CD14-positive monocyte (primary cell): ENCODE measurements at regions not wholly inside any gene's neighbourhood (a gene's known extent, or its start where the extent isn't known, plus 50 kb on each side); places are given as distances from the start of the nearest gene placed in this dataset.

Source experiments
- DNase-seq, 3 donors: peaks; one replicate each; pipeline ENCODE4 v3.0.0-alpha.2; 2011 to 2022
- H2AFZ ChIP-seq: 2 replicates; pipeline ENCODE4 v1.6.0; 2012; ENCODE audit warnings: mild to moderate bottlenecking, low read depth, low read length, inconsistent platforms; ENCODE audit not compliant: insufficient read depth, poor library complexity, severe bottlenecking
- H3K27ac ChIP-seq, 2 donors: 1 replicate in 1 of 2; 2 replicates in 1 of 2; pipeline ENCODE4 v1.5.1; 2012 to 2013; ENCODE audit warnings: low read length in 2 of 2, control low read depth in 1 of 2, inconsistent platforms in 1 of 2, low read depth in 1 of 2, mild to moderate bottlenecking in 1 of 2
- H3K27me3 ChIP-seq, 2 donors: one replicate each; pipeline versions ENCODE4 v1.6.0 to v1.6.1; 2011 to 2013; ENCODE audit warnings: low read length in 2 of 2; ENCODE audit not compliant: control insufficient read depth in 2 of 2, insufficient read depth in 2 of 2
- H3K36me3 ChIP-seq, 2 donors: replicated peaks in 1 of 2; 1 replicate in 1 of 2; 2 replicates in 1 of 2; pipeline versions ENCODE4 v1.5.1 to v1.6.1; 2012 to 2013; ENCODE audit warnings: low read length in 2 of 2, control low read depth in 1 of 2, inconsistent platforms in 1 of 2, mild to moderate bottlenecking in 1 of 2; ENCODE audit not compliant: insufficient read depth in 2 of 2, control insufficient read depth in 1 of 2
- H3K4me1 ChIP-seq, 2 donors: 1 replicate in 1 of 2; 2 replicates in 1 of 2; pipeline versions ENCODE4 v1.5.1 to v1.6.1; 2012 to 2013; ENCODE audit warnings: low read length in 2 of 2, control low read depth in 1 of 2, inconsistent platforms in 1 of 2, mild to moderate bottlenecking in 1 of 2, moderate library complexity in 1 of 2; ENCODE audit not compliant: insufficient read depth in 2 of 2, control insufficient read depth in 1 of 2
- H3K4me2 ChIP-seq: replicated peaks from 2 replicates; pipeline ENCODE3; 2012; ENCODE audit warnings: low read length, moderate library complexity, mild to moderate bottlenecking; ENCODE audit not compliant: poor library complexity, severe bottlenecking; ENCODE audit errors: extremely low read depth
- H3K4me3 ChIP-seq, 3 experiments: fragments of 200-600 bp in 1 of 3; sonication (generic) in 1 of 3; replicated peaks in 1 of 3; 1 replicate in 2 of 3; 2 replicates in 1 of 3; pipeline ENCODE4 v1.5.1; 2011 to 2013; ENCODE audit warnings: low read length in 3 of 3, mild to moderate bottlenecking in 3 of 3, control low read depth in 2 of 3, low read depth in 2 of 3, inconsistent platforms in 1 of 3, moderate library complexity in 1 of 3
- H3K79me2 ChIP-seq: 2 replicates; pipeline ENCODE4 v1.6.0; 2012; ENCODE audit warnings: mild to moderate bottlenecking, control low read depth, inconsistent platforms, low read length, moderate library complexity; ENCODE audit not compliant: insufficient read depth
- H3K9ac ChIP-seq: 2 replicates; pipeline ENCODE4 v1.6.0; 2017; ENCODE audit warnings: low read length, mild to moderate bottlenecking; ENCODE audit not compliant: insufficient read depth, poor library complexity, severe bottlenecking
- H3K9me3 ChIP-seq, 2 donors: replicated peaks in 1 of 2; 1 replicate in 1 of 2; 2 replicates in 1 of 2; pipeline versions ENCODE4 v1.5.1 to v1.6.1; 2012 to 2013; ENCODE audit warnings: low read length in 2 of 2, control low read depth in 1 of 2; ENCODE audit not compliant: control insufficient read depth in 1 of 2, insufficient read depth in 1 of 2
- H4K20me1 ChIP-seq: 2 replicates; pipeline ENCODE4 v1.6.0; 2012; ENCODE audit warnings: mild to moderate bottlenecking, low read length, control low read depth, moderate library complexity; ENCODE audit not compliant: insufficient read depth
- H3K27ac Mint-ChIP-seq, 7 donors: one replicate each; pipeline ENCODE4 v1.8.0; 2020; ENCODE audit warnings: mild to moderate bottlenecking in 7 of 7, mixed read lengths in 7 of 7, moderate library complexity in 6 of 7, inconsistent platforms in 2 of 7
- H3K27me3 Mint-ChIP-seq, 3 donors: one replicate each; pipeline ENCODE4 v1.8.0; 2021 to 2022; ENCODE audit warnings: low read depth in 3 of 3, mild to moderate bottlenecking in 3 of 3, mixed read lengths in 3 of 3, moderate library complexity in 3 of 3, inconsistent platforms in 1 of 3
- H3K36me3 Mint-ChIP-seq, 2 donors: one replicate each; pipeline ENCODE4 v1.8.0; 2020; ENCODE audit warnings: mixed read lengths in 2 of 2, inconsistent platforms in 1 of 2, mild to moderate bottlenecking in 1 of 2
- H3K4me1 Mint-ChIP-seq: one replicate; pipeline ENCODE4 v1.8.0; 2020; ENCODE audit warnings: mild to moderate bottlenecking, mixed read lengths
- H3K4me3 Mint-ChIP-seq, 2 donors: one replicate each; pipeline ENCODE4 v1.8.0; 2020; ENCODE audit warnings: mild to moderate bottlenecking in 2 of 2, mixed read lengths in 2 of 2, moderate library complexity in 1 of 2
- H3K9me3 Mint-ChIP-seq, 7 donors: one replicate each; pipeline ENCODE4 v1.8.0; 2020 to 2022; ENCODE audit warnings: mixed read lengths in 7 of 7, mild to moderate bottlenecking in 6 of 7, moderate library complexity in 6 of 7, inconsistent platforms in 2 of 7
- WGBS: methylation state at CpG from one replicate; pipeline ENCODE4 v1.1.5; 2013; ENCODE audit warnings: missing lambda C conversion rate; ENCODE audit not compliant: insufficient coverage; 5-methylcytosine and 5-hydroxymethylcytosine counted together
- intact Hi-C, 2 donors: fragments of 100-400 bp; cut with micrococcal nuclease; formaldehyde crosslinking; loops; one replicate each; pipeline versions ENCODE4 v1.15.0 to v1.15.1; 2023
- TF ChIP-seq, protein P1 (sequence below): fragments of 200-600 bp; IDR thresholded peaks from one replicate; pipeline ENCODE4 v1.8.0; 2022; ENCODE audit warnings: antibody characterized with exemption, mild to moderate bottlenecking

- H3K4me3 ChIP-seq, result no peak overlapping the region
- DNase-seq, result no peak
- no CpG with 5 or more reads among the region's 4 CpGs for WGBS
- H3K79me2 ChIP-seq, result no peaks in the 10 kb centered on the region
- H3K4me2 ChIP-seq, result no peak overlapping the region
- no peaks in the 10 kb centered on the region for H3K4me1 ChIP-seq
- intact Hi-C loops, result no loop called here
- H3K4me3 Mint-ChIP-seq, result no peak overlapping the region
- H3K36me3 ChIP-seq, result no peaks in the 10 kb centered on the region
- H3K27ac Mint-ChIP-seq, result no peak overlapping the region
- H3K27me3 Mint-ChIP-seq, result no peaks in the 10 kb centered on the region
- no peaks in the 10 kb centered on the region for H3K4me1 Mint-ChIP-seq
- H3K9ac ChIP-seq, result no peak overlapping the region
- H3K9me3 Mint-ChIP-seq, result peaks cover 0 to 6% (median 0%) of the 10 kb centered on the region in 7 donors
- H3K27ac ChIP-seq, result no peak overlapping the region
- H4K20me1 ChIP-seq, result no peaks in the 10 kb centered on the region
- TF ChIP-seq, protein P1, sequence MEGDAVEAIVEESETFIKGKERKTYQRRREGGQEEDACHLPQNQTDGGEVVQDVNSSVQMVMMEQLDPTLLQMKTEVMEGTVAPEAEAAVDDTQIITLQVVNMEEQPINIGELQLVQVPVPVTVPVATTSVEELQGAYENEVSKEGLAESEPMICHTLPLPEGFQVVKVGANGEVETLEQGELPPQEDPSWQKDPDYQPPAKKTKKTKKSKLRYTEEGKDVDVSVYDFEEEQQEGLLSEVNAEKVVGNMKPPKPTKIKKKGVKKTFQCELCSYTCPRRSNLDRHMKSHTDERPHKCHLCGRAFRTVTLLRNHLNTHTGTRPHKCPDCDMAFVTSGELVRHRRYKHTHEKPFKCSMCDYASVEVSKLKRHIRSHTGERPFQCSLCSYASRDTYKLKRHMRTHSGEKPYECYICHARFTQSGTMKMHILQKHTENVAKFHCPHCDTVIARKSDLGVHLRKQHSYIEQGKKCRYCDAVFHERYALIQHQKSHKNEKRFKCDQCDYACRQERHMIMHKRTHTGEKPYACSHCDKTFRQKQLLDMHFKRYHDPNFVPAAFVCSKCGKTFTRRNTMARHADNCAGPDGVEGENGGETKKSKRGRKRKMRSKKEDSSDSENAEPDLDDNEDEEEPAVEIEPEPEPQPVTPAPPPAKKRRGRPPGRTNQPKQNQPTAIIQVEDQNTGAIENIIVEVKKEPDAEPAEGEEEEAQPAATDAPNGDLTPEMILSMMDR, result no peak
- peaks cover 0 to 10% of the 10 kb centered on the region in 2 donors for H3K9me3 ChIP-seq
- H3K27me3 ChIP-seq, result no peaks in the 10 kb centered on the region
- H2AFZ ChIP-seq, result no peak overlapping the region
- H3K36me3 Mint-ChIP-seq, result no peaks in the 10 kb centered on the region
Observed at GRCh38 chr1:195763907-195764374, 844.3 kb downstream of the KCNT2 start.

- Histone ChIP-seq H3K4me2 (no peak overlapping the region), H3K9me3 (peaks cover 0 to 10% of the 10 kb centered on the region in 2 donors), H3K4me3 (no peak overlapping the region), H3K79me2 (no peaks in the 10 kb centered on the region), H3K9ac (no peak overlapping the region), H3K27me3 (no peaks in the 10 kb centered on the region), H3K27ac (no peak overlapping the region), H3K36me3 (no peaks in the 10 kb centered on the region), H3K4me1 (no peaks in the 10 kb centered on the region), H2AFZ (no peak overlapping the region), H4K20me1 (no peaks in the 10 kb centered on the region)
- WGBS, result 96% methylated on average over 19 of the region's 22 CpGs
- TF ChIP-seq, protein P1, result no peak
- H3K9me3 Mint-ChIP-seq, result peaks cover 0 to 6% (median 0%) of the 10 kb centered on the region in 7 donors
- H3K4me3 Mint-ChIP-seq, result no peak overlapping the region
- DNase-seq, result no peak
- intact Hi-C loops, result no loop called here
- H3K36me3 Mint-ChIP-seq, result no peaks in the 10 kb centered on the region
- H3K27me3 Mint-ChIP-seq, result no peaks in the 10 kb centered on the region
- H3K27ac Mint-ChIP-seq, result no peak overlapping the region
- no peaks in the 10 kb centered on the region for H3K4me1 Mint-ChIP-seq
Observed at GRCh38 chr1:195763146-195763906, 844.9 kb downstream of the KCNT2 start.
